Pancreas (tissue), 10 donors: ENCODE measurements at regions not wholly inside any gene's neighbourhood (a gene's known extent, or its start where the extent isn't known, plus 50 kb on each side); places are given as distances from the start of the nearest gene placed in this dataset.

Experiments
- ATAC-seq, 4 donors: fragments of 200-7000 bp; cut with Tn5 transposase; one replicate each; pipeline versions ENCODE4 v1.8.0 to v1.9.1; 2020; ENCODE audit warnings: mild to moderate bottlenecking in 4 of 4, moderate library complexity in 4 of 4
- DNase-seq, 6 donors: peaks; one replicate each; pipeline ENCODE4 v3.0.0-alpha.2; 2020
- FAIRE-seq: peaks from 2 replicates; lab custom pipeline; 2012; peaks lifted over from hg19 to GRCh38; lab: Jason Lieb, UNC
- H3K27ac ChIP-seq, 4 donors: fragments of 200-600 bp; sonication (generic); 1 replicate in 3 of 4; 2 replicates in 1 of 4; pipeline versions ENCODE4 v1.5.0 to v1.8.0; 2020
- H3K27me3 ChIP-seq, 4 donors: fragments of 200-600 bp; one replicate each; pipeline ENCODE4 v1.8.0; 2021
- H3K36me3 ChIP-seq, 3 donors: fragments of 200-600 bp; sonication (generic) in 1 of 3; one replicate each; pipeline versions ENCODE4 v1.5.0 to v1.8.0; 2020 to 2021
- H3K4me1 ChIP-seq, 3 donors: fragments of 200-600 bp; one replicate each; pipeline ENCODE4 v1.8.0; 2021
- H3K4me3 ChIP-seq, 4 donors: fragments of 200-600 bp; sonication (generic) in 2 of 4; one replicate each; pipeline versions ENCODE4 v1.5.0 to v1.8.0; 2020 to 2021
- H3K9me3 ChIP-seq, 4 donors: fragments of 200-600 bp; one replicate each; pipeline ENCODE4 v1.8.0; 2021
- CTCF ChIP-seq, 4 donors: fragments of 200-600 bp; sonication (generic) in 3 of 4; IDR thresholded peaks; one replicate each; pipeline versions ENCODE4 v1.5.0 to v1.8.0; 2021; ENCODE audit warnings: antibody characterized with exemption in 4 of 4
- WGBS, 2 donors: extraction: QIAGEN DNeasy Blood & Tissue Kit; methylation state at CpG; one replicate each; pipeline ENCODE4 v1.1.7; 2013; 5-methylcytosine and 5-hydroxymethylcytosine counted together
- intact Hi-C, 3 donors: fragments of 100-400 bp; cut with DNase I; formaldehyde crosslinking; loops; one replicate each; pipeline versions ENCODE4 v1.11.1 to v1.14.2; 2022
- donor health status: healthy with polysubstance abuse.
- donor health status: DM: no; HTN: no; CAD: no; lungs with moderate emphysema.
- donor health status: DM: no; HTN: no; CAD: no.
- donor health status: control.
- donor health status: control.
- donor health status: Bipolar disorder and iron deficiency.
- donor health status: DM: yes; HTN: yes; CAD: no.
- donor health status: DM: no; HTN: no; CAD: no.
- donor health status: DM: no; HTN: no; CAD: no.
- donor health status: DM: yes; HTN: yes; CAD: no.

- 46 to 59% methylated on average over 3 of the region's 3 CpGs for WGBS, 2 donors
- H3K27ac ChIP-seq: no peak overlapping the region
- H3K4me1 ChIP-seq: no peaks in the 10 kb centered on the region
- H3K9me3 ChIP-seq: no peaks in the 10 kb centered on the region
- no peak overlapping the region for H3K4me3 ChIP-seq
- TF ChIP-seq CTCF (IDR thresholded peaks at IDR 0.05): no peak
- ATAC-seq (no peak), FAIRE-seq (no peak), DNase-seq (no peak)
- no peaks in the 10 kb centered on the region for H3K36me3 ChIP-seq
- intact Hi-C loops: loop anchor here in 1 of 3 donors (5.0 kb wide), 1 partner anchor 299 kb away; no protein-coding TSS in a partner anchor
- H3K27me3 ChIP-seq: no peaks in the 10 kb centered on the region
These were observed 79.8 kb upstream of the TRDN start for GRCh38 chr6:123716506-123716905.

GRCh38 chr6:123715006-123715863 lies 78.5 kb upstream of the TRDN start:
- Histone ChIP-seq H3K4me3 (no peak overlapping the region), H3K27me3 (no peaks in the 10 kb centered on the region), H3K4me1 (no peaks in the 10 kb centered on the region), H3K27ac (no peak overlapping the region), H3K36me3 (no peaks in the 10 kb centered on the region), H3K9me3 (no peaks in the 10 kb centered on the region)
- ATAC-seq: peak in 3 of 4 donors; percentile 53 to 57 (median 55)
- DNase-seq: peak in 1 of 6 donors; percentile 9
- no peak for FAIRE-seq
- TF ChIP-seq CTCF (IDR thresholded peaks at IDR 0.05): peak in 3 of 4 donors; percentile 28 to 38 (median 31)
- 38 to 50% methylated on average over 7 of the region's 7 CpGs for WGBS, 2 donors
- intact Hi-C loops: loop anchor here in 1 of 3 donors (5.0 kb wide), 1 partner anchor 298 kb away; no protein-coding TSS in a partner anchor

- ATAC-seq: no peak
These were observed 76.1 kb upstream of the TRDN start for GRCh38 chr6:123712831-123713230.

GRCh38 chr6:123702943-123703342 lies 66.2 kb upstream of the TRDN start:
- ATAC-seq (no peak), FAIRE-seq (no peak), DNase-seq (no peak)
- WGBS, 2 donors: 68 to 73% methylated on average over 3 of the region's 3 CpGs
- Histone ChIP-seq H3K27ac (no peak overlapping the region), H3K4me1 (no peaks in the 10 kb centered on the region), H3K36me3 (no peaks in the 10 kb centered on the region), H3K4me3 (no peak overlapping the region), H3K27me3 (no peaks in the 10 kb centered on the region), H3K9me3 (no peaks in the 10 kb centered on the region)
- no peak for TF ChIP-seq CTCF (IDR thresholded peaks at IDR 0.05)
- intact Hi-C loops: no loop called here

More at GRCh38 chr6:123712831-123713230, 76.1 kb upstream of the TRDN start:
- intact Hi-C loops: loop anchor here in 1 of 3 donors (5.0 kb wide), 1 partner anchor 301 kb away; no protein-coding TSS in a partner anchor
- Histone ChIP-seq H3K9me3 (no peaks in the 10 kb centered on the region), H3K36me3 (no peaks in the 10 kb centered on the region), H3K4me3 (no peak overlapping the region), H3K27me3 (no peaks in the 10 kb centered on the region), H3K4me1 (no peaks in the 10 kb centered on the region), H3K27ac (no peak overlapping the region)
- FAIRE-seq (no peak), DNase-seq (no peak)
- no peak for TF ChIP-seq CTCF (IDR thresholded peaks at IDR 0.05)
- 44 to 63% methylated on average over 3 of the region's 3 CpGs for WGBS, 2 donors

GRCh38 chr6:123687864-123688263 lies 51.1 kb upstream of the TRDN start:
- TF ChIP-seq CTCF (IDR thresholded peaks at IDR 0.05): no peak
- Histone ChIP-seq H3K27ac (no peak overlapping the region), H3K27me3 (no peaks in the 10 kb centered on the region), H3K9me3 (no peaks in the 10 kb centered on the region), H3K4me3 (no peak overlapping the region), H3K4me1 (no peaks in the 10 kb centered on the region), H3K36me3 (no peaks in the 10 kb centered on the region)
- no peak for DNase-seq
- ATAC-seq: no peak
- no peak for FAIRE-seq
- 28 to 47% methylated on average over 1 of the region's 1 CpG for WGBS, 2 donors
- intact Hi-C loops: no loop called here
